Endothelial cell of umbilical vein (primary cell): ENCODE measurements at regions not wholly inside any gene's neighbourhood (a gene's known extent, or its start where the extent isn't known, plus 50 kb on each side); places are given as distances from the start of the nearest gene placed in this dataset.

Experiments used
- BruUV-seq: library from RNA; stranded (reverse); fragments of 400-500 nt; replicated peaks from 2 replicates; lab custom pipeline; 2021; lab: Mats Ljungman, UMichigan
- CTCF ChIA-PET: fragments of 300-600, 350-600 bp; sonication (Branson Sonifier 250); formaldehyde crosslinking; loops from one replicate; lab custom pipeline; 2021; ENCODE audit warnings: antibody characterized with exemption, inconsistent platforms; lab: Charles Lee
- POLR2A ChIA-PET: fragments of 300-600, 350-600 bp; sonication (Branson Sonifier 250); formaldehyde crosslinking; loops from one replicate; lab custom pipeline; 2021; ENCODE audit warnings: antibody characterized with exemption, inconsistent platforms; lab: Charles Lee
- DNase-seq: peaks from one replicate; pipeline ENCODE4 v3.0.0-alpha.2; 2011; ENCODE audit warnings: low read depth, low spot score
- FAIRE-seq: peaks from 2 replicates; lab custom pipeline; 2011; peaks lifted over from hg19 to GRCh38; lab: Jason Lieb, UNC
- H2AFZ ChIP-seq: 2 replicates; pipeline ENCODE4 v1.6.0; 2012; ENCODE audit warnings: low read depth, low read length, control low read depth, inconsistent platforms
- H3K27ac ChIP-seq: 2 replicates; pipeline ENCODE4 v1.5.1; 2011; ENCODE audit warnings: low read depth, mild to moderate bottlenecking, control low read depth, low read length, moderate library complexity; ENCODE audit not compliant: insufficient read depth
- H3K27me3 ChIP-seq, 2 experiments: 2 replicates each; pipeline versions ENCODE4 v1.6.0 to v1.6.1; 2011; ENCODE audit warnings: low read length in 2 of 2, mixed read lengths in 1 of 2; ENCODE audit not compliant: control insufficient read depth in 2 of 2, insufficient read depth in 2 of 2
- H3K36me3 ChIP-seq, 2 experiments: 2 replicates in 1 of 2; 3 replicates in 1 of 2; pipeline ENCODE4 v1.5.1; 2011; ENCODE audit warnings: low read length in 2 of 2, mild to moderate bottlenecking in 1 of 2, moderate library complexity in 1 of 2; ENCODE audit not compliant: control insufficient read depth in 2 of 2, insufficient read depth in 2 of 2; ENCODE audit errors: extremely low read depth in 1 of 2
- H3K4me1 ChIP-seq: 3 replicates; pipeline ENCODE4 v1.5.1; 2011; ENCODE audit warnings: mild to moderate bottlenecking, low read length; ENCODE audit not compliant: control insufficient read depth, insufficient read depth; ENCODE audit errors: extremely low read depth
- H3K4me2 ChIP-seq: 2 replicates; pipeline ENCODE4 v1.6.1; 2011; ENCODE audit warnings: low read length, control low read depth, mixed read lengths; ENCODE audit not compliant: insufficient read depth
- H3K4me3 ChIP-seq, 3 experiments: fragments of 200-600 bp in 1 of 3; sonication (generic), shearing (Covaris generic) in 1 of 3; replicated peaks in 1 of 3; 2 replicates each; pipeline ENCODE4 v1.5.1; 2011 to 2016; ENCODE audit warnings: control low read depth in 3 of 3, low read length in 3 of 3, mild to moderate bottlenecking in 2 of 3, inconsistent platforms in 1 of 3, low read depth in 1 of 3, moderate library complexity in 1 of 3; ENCODE audit not compliant: insufficient read depth in 1 of 3
- H3K79me2 ChIP-seq: 2 replicates; pipeline ENCODE4 v1.6.0; 2012; ENCODE audit warnings: low read length, inconsistent platforms; ENCODE audit not compliant: control insufficient read depth, insufficient read depth
- H3K9ac ChIP-seq: replicated peaks from 2 replicates; pipeline ENCODE3; 2011; ENCODE audit warnings: low read length, control low read depth; ENCODE audit not compliant: insufficient read depth; ENCODE audit errors: extremely low read depth
- H3K9me1 ChIP-seq: replicated peaks from 3 replicates; pipeline ENCODE4 v1.6.0; 2011; ENCODE audit warnings: mild to moderate bottlenecking, low read length; ENCODE audit not compliant: control insufficient read depth, insufficient read depth; ENCODE audit errors: extremely low read depth
- H3K9me3 ChIP-seq: replicated peaks from 2 replicates; pipeline ENCODE4 v1.5.1; 2012; ENCODE audit warnings: low read length, inconsistent platforms; ENCODE audit not compliant: control insufficient read depth, insufficient read depth
- H4K20me1 ChIP-seq: replicated peaks from 2 replicates; pipeline ENCODE3; 2011; ENCODE audit warnings: mild to moderate bottlenecking, low read length; ENCODE audit not compliant: control insufficient read depth, insufficient read depth; ENCODE audit errors: extremely low read depth
- CTCF ChIP-seq, 2 donors: IDR thresholded peaks; 1 replicate in 1 of 2; 2 replicates in 1 of 2; pipeline ENCODE4 v1.5.1; 2011; ENCODE audit warnings: low read length in 2 of 2, mild to moderate bottlenecking in 2 of 2, moderate library complexity in 2 of 2, control low read depth in 1 of 2, inconsistent platforms in 1 of 2, low read depth in 1 of 2; ENCODE audit not compliant: insufficient read depth in 1 of 2; ENCODE audit errors: extremely low read depth in 1 of 2
- EZH2 ChIP-seq: IDR thresholded peaks from 2 replicates; pipeline ENCODE4 v1.6.1; 2012; ENCODE audit warnings: borderline replicate concordance, low read depth, mild to moderate bottlenecking, moderate library complexity, low read length, inconsistent platforms; ENCODE audit not compliant: severe bottlenecking
- FOS ChIP-seq: IDR thresholded peaks from 2 replicates; pipeline ENCODE4 v1.6.1; 2011; ENCODE audit warnings: mild to moderate bottlenecking, low read length, moderate library complexity, borderline replicate concordance; ENCODE audit not compliant: insufficient read depth
- GATA2 ChIP-seq: IDR thresholded peaks from 2 replicates; pipeline ENCODE4 v1.7.0; 2011; ENCODE audit warnings: low read depth, mild to moderate bottlenecking, moderate library complexity, mixed read lengths, low read length; ENCODE audit not compliant: insufficient read length, insufficient read depth
- JUN ChIP-seq: IDR thresholded peaks from 2 replicates; pipeline ENCODE4 v1.6.1; 2011; ENCODE audit warnings: borderline replicate concordance, low read depth; ENCODE audit not compliant: insufficient read length, insufficient read depth
- MYC ChIP-seq: IDR thresholded peaks from one replicate; pipeline ENCODE4 v1.6.1; 2011; ENCODE audit warnings: mild to moderate bottlenecking, low read depth, low read length
- POLR2A ChIP-seq: IDR thresholded peaks from 2 replicates; pipeline ENCODE4 v1.6.1; 2012; ENCODE audit warnings: low read depth, mild to moderate bottlenecking, control low read depth, low read length
- POLR2AphosphoS5 ChIP-seq: IDR thresholded peaks from 2 replicates; pipeline ENCODE4 v1.6.1; 2012; ENCODE audit warnings: low read depth, mild to moderate bottlenecking, control low read depth, low read length, moderate library complexity; ENCODE audit not compliant: insufficient read depth
- dilution Hi-C: fragments of 300-500 bp; cut with MboI; formaldehyde crosslinking; loops from one replicate; pipeline ENCODE4 v1.15.0; 2019; ENCODE audit warnings: low sequenced_read_pairs; ENCODE audit not compliant: extremely low pct_ligation_motif_present
- intact Hi-C: fragments of 100-400 bp; cut with micrococcal nuclease; formaldehyde crosslinking; loops from one replicate; pipeline ENCODE4 v1.10.0; 2022
- TF ChIP-seq, protein P1 (sequence below): IDR thresholded peaks from 2 replicates; pipeline ENCODE4 v1.6.1; 2011; ENCODE audit not compliant: insufficient read depth, insufficient read length

DNA sequence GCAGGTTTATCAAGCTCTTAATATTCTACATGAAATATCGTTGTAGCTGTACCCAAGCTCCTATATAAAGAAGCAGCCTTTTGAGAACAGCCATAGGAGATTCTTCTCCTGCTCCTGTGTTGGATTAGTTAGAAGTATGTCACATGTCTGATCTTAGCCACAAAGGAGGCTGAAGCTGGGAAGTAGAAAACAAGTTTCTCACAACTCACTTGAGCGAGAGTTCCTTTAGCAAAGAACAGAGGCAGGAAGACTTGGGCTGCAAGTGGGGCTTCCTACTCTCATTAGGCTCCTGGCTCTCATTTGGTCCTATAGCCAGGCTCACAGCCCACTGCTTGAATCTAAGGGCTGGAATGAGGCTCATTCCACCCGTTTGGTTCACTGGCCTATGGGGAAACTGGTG is 281.9 kb downstream of the BTG1 start:
- Histone ChIP-seq H2AFZ (no peak overlapping the region), H3K27ac (no peak overlapping the region), H3K27me3 (no peaks in the 10 kb centered on the region), H3K9ac (no peak overlapping the region), H3K79me2 (no peaks in the 10 kb centered on the region), H3K9me3 (no peaks in the 10 kb centered on the region), H3K9me1 (no peaks in the 10 kb centered on the region), H4K20me1 (no peaks in the 10 kb centered on the region), H3K4me1 (no peaks in the 10 kb centered on the region), H3K4me3 (no peak overlapping the region), H3K36me3 (no peaks in the 10 kb centered on the region), H3K4me2 (no peak overlapping the region)
- no TSS peak for BruUV-seq
- CTCF ChIA-PET: no interaction called here
- intact Hi-C loops (no loop called here), dilution Hi-C loops (no loop called here)
- DNase-seq: no peak
- POLR2A ChIA-PET: no interaction called here
- TF ChIP-seq FOS (no peak), POLR2A (no peak), EZH2 (no peak), MYC (no peak), JUN (no peak)
- no peak for FAIRE-seq

DNA sequence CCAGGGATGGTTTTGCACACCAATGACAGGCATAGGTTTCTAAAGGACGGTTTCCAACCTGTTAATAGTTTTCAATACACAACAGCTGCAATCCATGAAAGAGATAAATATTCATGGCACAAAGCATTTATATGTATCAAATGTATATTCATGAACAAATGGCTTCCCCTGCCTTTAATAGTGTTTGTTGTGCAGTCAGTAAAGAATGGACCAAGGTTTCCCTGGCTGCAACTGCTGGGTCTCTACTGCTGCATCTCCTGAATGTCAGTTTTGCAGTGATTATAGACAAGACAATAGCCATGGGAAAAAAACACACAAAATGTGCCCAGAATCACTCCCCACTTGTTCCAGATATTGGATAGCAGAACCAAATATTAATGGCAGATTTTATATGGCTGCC is 284.1 kb downstream of the BTG1 start:
- H3K9ac ChIP-seq: no peak overlapping the region
- no peak overlapping the region for H2AFZ ChIP-seq
- H3K4me1 ChIP-seq: no peaks in the 10 kb centered on the region
- no peaks in the 10 kb centered on the region for H3K9me1 ChIP-seq
- FAIRE-seq (no peak), DNase-seq (no peak)
- H3K27ac ChIP-seq: no peak overlapping the region
- no peaks in the 10 kb centered on the region for H4K20me1 ChIP-seq
- intact Hi-C loops (no loop called here), dilution Hi-C loops (no loop called here)
- no peaks in the 10 kb centered on the region for H3K36me3 ChIP-seq
- POLR2A ChIA-PET: no interaction called here
- no peaks in the 10 kb centered on the region for H3K27me3 ChIP-seq
- no peak overlapping the region for H3K4me2 ChIP-seq
- no TSS peak for BruUV-seq
- TF ChIP-seq, protein P1, sequence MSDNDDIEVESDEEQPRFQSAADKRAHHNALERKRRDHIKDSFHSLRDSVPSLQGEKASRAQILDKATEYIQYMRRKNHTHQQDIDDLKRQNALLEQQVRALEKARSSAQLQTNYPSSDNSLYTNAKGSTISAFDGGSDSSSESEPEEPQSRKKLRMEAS: no peak
- TF ChIP-seq POLR2AphosphoS5 (no peak), FOS (no peak), JUN (no peak), GATA2 (no peak), EZH2 (no peak), POLR2A (no peak), CTCF (IDR thresholded peaks at IDR 0.05; ENCODE audit: extremely low read depth in 1 of 2, insufficient read depth in 1 of 2, low read depth in 1 of 2, low read length in 2 of 2) (no peak), MYC (no peak)
- CTCF ChIA-PET: no interaction called here
- no peaks in the 10 kb centered on the region for H3K79me2 ChIP-seq
- no peak overlapping the region for H3K4me3 ChIP-seq
- H3K9me3 ChIP-seq: no peaks in the 10 kb centered on the region
